ENCODE measurements at regions not wholly inside any gene's neighbourhood (a gene's known extent, or its start where the extent isn't known, plus 50 kb on each side); places are given as distances from the start of the nearest gene placed in this dataset.

DNA sequence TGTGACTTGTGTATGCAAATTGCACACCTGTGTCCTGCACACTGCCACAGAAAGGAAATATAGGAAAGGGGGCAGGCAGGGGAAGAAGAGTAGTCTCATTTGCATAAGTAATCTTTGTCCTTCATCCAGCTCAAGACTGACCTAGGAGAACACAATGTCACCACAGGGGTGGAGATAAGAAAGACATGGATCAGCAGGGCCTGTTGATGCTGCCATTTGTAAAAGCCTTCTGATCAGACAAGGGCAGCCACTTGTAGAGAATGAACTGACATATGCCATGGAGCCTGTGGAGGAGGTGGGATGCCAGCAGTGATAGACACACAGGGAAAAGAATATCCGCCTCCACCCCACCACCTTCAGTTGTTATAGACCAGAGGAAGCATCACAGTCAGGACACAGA, 528.9 kb downstream of the HTR7 start:
- no peaks in the 10 kb centered on the region for H3K27me3 Mint-ChIP-seq
- H3K27ac Mint-ChIP-seq = no peak overlapping the region
- H3K36me3 Mint-ChIP-seq (ENCODE audit: insufficient read depth) = no peaks in the 10 kb centered on the region
- no peaks in the 10 kb centered on the region for H3K4me1 Mint-ChIP-seq (ENCODE audit: low read depth)
- H3K4me3 Mint-ChIP-seq (ENCODE audit: low read depth) = no peak overlapping the region
- DNase-seq (ENCODE audit: low spot score, unreplicated experiment) = no peak
- H3K9me3 Mint-ChIP-seq (ENCODE audit: low read depth) = no peaks in the 10 kb centered on the region
- TF ChIP-seq, protein P1, sequence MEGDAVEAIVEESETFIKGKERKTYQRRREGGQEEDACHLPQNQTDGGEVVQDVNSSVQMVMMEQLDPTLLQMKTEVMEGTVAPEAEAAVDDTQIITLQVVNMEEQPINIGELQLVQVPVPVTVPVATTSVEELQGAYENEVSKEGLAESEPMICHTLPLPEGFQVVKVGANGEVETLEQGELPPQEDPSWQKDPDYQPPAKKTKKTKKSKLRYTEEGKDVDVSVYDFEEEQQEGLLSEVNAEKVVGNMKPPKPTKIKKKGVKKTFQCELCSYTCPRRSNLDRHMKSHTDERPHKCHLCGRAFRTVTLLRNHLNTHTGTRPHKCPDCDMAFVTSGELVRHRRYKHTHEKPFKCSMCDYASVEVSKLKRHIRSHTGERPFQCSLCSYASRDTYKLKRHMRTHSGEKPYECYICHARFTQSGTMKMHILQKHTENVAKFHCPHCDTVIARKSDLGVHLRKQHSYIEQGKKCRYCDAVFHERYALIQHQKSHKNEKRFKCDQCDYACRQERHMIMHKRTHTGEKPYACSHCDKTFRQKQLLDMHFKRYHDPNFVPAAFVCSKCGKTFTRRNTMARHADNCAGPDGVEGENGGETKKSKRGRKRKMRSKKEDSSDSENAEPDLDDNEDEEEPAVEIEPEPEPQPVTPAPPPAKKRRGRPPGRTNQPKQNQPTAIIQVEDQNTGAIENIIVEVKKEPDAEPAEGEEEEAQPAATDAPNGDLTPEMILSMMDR (IDR thresholded peaks at IDR 0.05; ENCODE audit: unreplicated experiment) = no peak

DNA sequence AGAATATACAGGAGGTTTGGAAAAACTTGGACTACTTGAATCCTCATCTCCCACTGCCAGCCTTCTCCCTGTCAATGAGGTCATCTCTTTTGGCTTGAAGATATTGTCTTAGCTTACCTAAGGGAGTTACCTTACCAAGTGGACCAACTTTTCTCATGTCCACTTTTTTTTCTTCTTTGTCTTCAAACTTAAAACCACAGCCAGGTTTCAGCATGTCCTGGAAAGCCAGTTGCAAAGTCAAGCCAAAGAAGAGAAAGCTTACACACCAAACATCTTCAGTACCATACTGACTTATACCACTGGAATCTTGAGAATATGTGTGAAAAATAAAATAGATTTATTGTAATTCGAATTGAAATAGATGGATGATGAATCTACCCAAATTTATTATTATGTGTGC, 520.5 kb downstream of the HTR7 start:
- Mint-ChIP-seq H3K27ac (no peak overlapping the region), H3K36me3 (ENCODE audit: insufficient read depth) (no peaks in the 10 kb centered on the region), H3K4me1 (ENCODE audit: low read depth) (no peaks in the 10 kb centered on the region), H3K4me3 (ENCODE audit: low read depth) (no peak overlapping the region), H3K27me3 (peaks cover 4% of the 10 kb centered on the region), H3K9me3 (ENCODE audit: low read depth) (no peaks in the 10 kb centered on the region)
- TF ChIP-seq, protein P1 (IDR thresholded peaks at IDR 0.05; ENCODE audit: unreplicated experiment) = no peak
- DNase-seq (ENCODE audit: low spot score, unreplicated experiment) = no peak

DNA sequence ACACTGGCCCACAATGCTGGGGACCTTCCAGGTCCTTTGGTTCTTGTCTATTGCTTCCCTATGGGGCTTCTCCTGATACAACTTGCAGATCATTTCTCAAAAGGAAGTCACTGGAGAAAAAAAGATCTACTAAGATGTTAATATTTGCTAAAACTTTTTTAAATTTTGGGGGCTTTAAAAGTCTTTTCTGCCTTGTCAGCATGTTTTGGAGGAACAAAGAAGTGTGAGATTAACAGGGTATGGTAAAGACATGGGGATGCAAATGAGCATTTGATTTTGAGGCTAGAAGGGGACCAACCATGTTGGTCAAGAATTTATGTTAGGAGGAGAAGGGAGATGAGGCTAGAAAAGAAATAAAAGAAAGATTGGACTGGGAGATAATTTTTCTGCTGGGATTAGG, 515.4 kb downstream of the HTR7 start:
- TF ChIP-seq, protein P1 (IDR thresholded peaks at IDR 0.05; ENCODE audit: unreplicated experiment) = no peak
- H3K36me3 Mint-ChIP-seq (ENCODE audit: insufficient read depth) = no peaks in the 10 kb centered on the region
- no peak overlapping the region for H3K27ac Mint-ChIP-seq
- H3K4me3 Mint-ChIP-seq (ENCODE audit: low read depth) = no peak overlapping the region
- peaks cover 14% of the 10 kb centered on the region for H3K27me3 Mint-ChIP-seq
- peaks cover 13% of the 10 kb centered on the region for H3K4me1 Mint-ChIP-seq (ENCODE audit: low read depth)
- no peaks in the 10 kb centered on the region for H3K9me3 Mint-ChIP-seq (ENCODE audit: low read depth)
- DNase-seq (ENCODE audit: low spot score, unreplicated experiment) = no peak

DNA sequence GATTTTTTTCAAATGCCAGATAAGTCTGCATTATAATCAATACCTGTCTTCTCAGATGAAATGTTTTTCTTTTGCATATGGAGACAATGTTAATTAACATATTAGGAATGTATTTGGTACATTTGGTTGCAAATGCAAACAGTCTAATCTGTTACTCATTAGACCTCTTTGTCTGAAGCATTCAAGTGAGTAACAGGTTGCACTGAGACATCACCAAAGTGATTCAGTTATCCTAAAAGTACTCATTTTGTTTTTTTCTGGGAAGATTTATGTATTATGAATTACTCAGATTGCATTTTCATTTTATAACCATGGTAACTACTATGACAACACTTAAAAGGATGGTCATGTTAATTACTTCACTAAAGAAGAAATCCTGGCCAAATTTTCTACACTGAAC, 513.6 kb downstream of the HTR7 start:
- Mint-ChIP-seq H3K27me3 (peaks cover 14% of the 10 kb centered on the region), H3K4me1 (ENCODE audit: low read depth) (peaks cover 13% of the 10 kb centered on the region), H3K9me3 (ENCODE audit: low read depth) (no peaks in the 10 kb centered on the region), H3K4me3 (ENCODE audit: low read depth) (no peak overlapping the region), H3K36me3 (ENCODE audit: insufficient read depth) (no peaks in the 10 kb centered on the region), H3K27ac (no peak overlapping the region)
- DNase-seq (ENCODE audit: low spot score, unreplicated experiment) = no peak
- TF ChIP-seq, protein P1 (IDR thresholded peaks at IDR 0.05; ENCODE audit: unreplicated experiment) = no peak

DNA sequence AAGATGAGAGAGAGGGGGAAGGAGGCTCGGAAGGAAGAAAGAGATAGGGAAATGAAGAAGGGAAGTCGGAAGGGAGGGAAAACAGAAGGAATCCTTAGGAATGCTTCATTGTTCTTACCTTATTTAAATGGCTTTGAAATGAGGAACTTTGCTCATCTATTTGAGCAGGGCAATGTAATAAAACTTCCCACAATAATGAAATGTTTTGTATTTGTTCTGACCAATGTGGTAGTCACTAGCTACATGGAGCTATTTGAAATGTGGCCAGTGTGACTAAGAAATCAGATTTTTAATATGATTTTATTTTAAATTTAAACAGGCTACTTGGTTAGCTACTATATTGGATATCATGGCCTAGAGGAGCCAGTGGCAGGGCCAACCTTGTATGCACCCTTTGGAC, 510.6 kb downstream of the HTR7 start:
- no peaks in the 10 kb centered on the region for H3K9me3 Mint-ChIP-seq (ENCODE audit: low read depth)
- no peaks in the 10 kb centered on the region for H3K36me3 Mint-ChIP-seq (ENCODE audit: insufficient read depth)
- TF ChIP-seq, protein P1 (IDR thresholded peaks at IDR 0.05; ENCODE audit: unreplicated experiment) = no peak
- no peak for DNase-seq (ENCODE audit: low spot score, unreplicated experiment)
- H3K27me3 Mint-ChIP-seq = peaks cover 10% of the 10 kb centered on the region
- H3K4me3 Mint-ChIP-seq (ENCODE audit: low read depth) = no peak overlapping the region
- no peak overlapping the region for H3K27ac Mint-ChIP-seq
- H3K4me1 Mint-ChIP-seq (ENCODE audit: low read depth) = peaks cover 13% of the 10 kb centered on the region
